Common myeloid progenitor, CD34-positive (primary cell): ENCODE measurements at regions not wholly inside any gene's neighbourhood (a gene's known extent, or its start where the extent isn't known, plus 50 kb on each side); places are given as distances from the start of the nearest gene placed in this dataset.

Experiments used
- CTCF ChIA-PET: fragments of 350-600 bp; sonication (Branson Sonifier 250); formaldehyde crosslinking; loops from one replicate; lab custom pipeline; 2021; ENCODE audit warnings: antibody characterized with exemption; lab: Charles Lee
- POLR2A ChIA-PET: fragments of 350-600 bp; sonication (Branson Sonifier 250); formaldehyde crosslinking; loops from one replicate; lab custom pipeline; 2021; ENCODE audit warnings: antibody characterized with exemption; lab: Charles Lee
- DNase-seq, 3 donors: peaks; one replicate each; pipeline versions ENCODE4 v3.0.0 to v3.0.0-alpha.2; 2013
- H3K27ac ChIP-seq, 2 experiments: 1 replicate in 1 of 2; 2 replicates in 1 of 2; pipeline ENCODE4 v1.7.0; 2013; ENCODE audit warnings: inconsistent platforms in 2 of 2, low read length in 2 of 2, mild to moderate bottlenecking in 2 of 2, low read depth in 1 of 2, moderate library complexity in 1 of 2; ENCODE audit not compliant: severe bottlenecking in 2 of 2, insufficient read depth in 1 of 2, poor library complexity in 1 of 2
- H3K27me3 ChIP-seq, 5 experiments: replicated peaks in 2 of 5; 1 replicate in 3 of 5; 2 replicates in 2 of 5; pipeline versions ENCODE4 v1.6.1 to v1.7.0; 2013; ENCODE audit warnings: low read length in 4 of 5, mild to moderate bottlenecking in 2 of 5, moderate library complexity in 2 of 5, inconsistent platforms in 1 of 5; ENCODE audit not compliant: insufficient read depth in 5 of 5, control insufficient read depth in 4 of 5
- H3K36me3 ChIP-seq, 4 experiments: 1 replicate in 2 of 4; 2 replicates in 2 of 4; pipeline versions ENCODE4 v1.6.1 to v1.7.0; 2013; ENCODE audit warnings: low read length in 3 of 4, control low read depth in 1 of 4, mild to moderate bottlenecking in 1 of 4; ENCODE audit not compliant: control insufficient read depth in 4 of 4, insufficient read depth in 4 of 4
- H3K4me1 ChIP-seq, 4 experiments: 1 replicate in 3 of 4; 2 replicates in 1 of 4; pipeline versions ENCODE4 v1.6.1 to v1.7.1; 2013; ENCODE audit warnings: low read length in 3 of 4, mild to moderate bottlenecking in 3 of 4, control low read depth in 1 of 4, inconsistent platforms in 1 of 4, moderate library complexity in 1 of 4; ENCODE audit not compliant: control insufficient read depth in 4 of 4, insufficient read depth in 4 of 4; ENCODE audit errors: control extremely low read depth in 1 of 4
- H3K4me3 ChIP-seq, 7 experiments: 1 replicate in 4 of 7; 2 replicates in 3 of 7; pipeline versions ENCODE4 v1.5.1 to v1.7.0; 2013; ENCODE audit warnings: mild to moderate bottlenecking in 7 of 7, low read length in 6 of 7, moderate library complexity in 6 of 7, inconsistent platforms in 2 of 7, low read depth in 2 of 7, control low read depth in 1 of 7; ENCODE audit not compliant: insufficient read depth in 4 of 7, control insufficient read depth in 1 of 7; ENCODE audit errors: extremely low read depth in 1 of 7
- H3K9me3 ChIP-seq, 5 experiments: 1 replicate in 4 of 5; 2 replicates in 1 of 5; pipeline versions ENCODE4 v1.6.1 to v1.7.1; 2013; ENCODE audit warnings: low read length in 4 of 5, mild to moderate bottlenecking in 2 of 5, inconsistent platforms in 1 of 5, low read depth in 1 of 5, moderate library complexity in 1 of 5; ENCODE audit not compliant: control insufficient read depth in 4 of 5, insufficient read depth in 2 of 5; ENCODE audit errors: control extremely low read depth in 1 of 5
- WGBS: methylation state at CpG from one replicate; pipeline ENCODE4 v1.1.5; 2013; ENCODE audit not compliant: insufficient coverage; 5-methylcytosine and 5-hydroxymethylcytosine counted together

- CTCF ChIA-PET = no interaction called here
- whole genome bisulfite sequencing = 83% methylated on average over 9 of the region's 18 CpGs
Observed at GRCh38 chr10:2145926-2146478, 408.7 kb upstream of the ADARB2 start.

GRCh38 chr10:2145491-2145890 lies 408.2 kb upstream of the ADARB2 start:
- WGBS = no CpG with 5 or more reads among the region's 7 CpGs
- Histone ChIP-seq H3K4me1 (no peaks in the 10 kb centered on the region), H3K27me3 (peaks cover 0 to 5% (median 2%) of the 10 kb centered on the region in 5 experiments), H3K27ac (no peak overlapping the region), H3K36me3 (no peaks in the 10 kb centered on the region), H3K9me3 (no peaks in the 10 kb centered on the region), H3K4me3 (no peak overlapping the region)
- DNase-seq = no peak
- CTCF ChIA-PET = no interaction called here
- POLR2A ChIA-PET = no interaction called here

More at GRCh38 chr10:2145926-2146478, 408.7 kb upstream of the ADARB2 start:
- Histone ChIP-seq H3K4me1 (no peaks in the 10 kb centered on the region), H3K27me3 (peaks cover 0 to 5% (median 2%) of the 10 kb centered on the region in 5 experiments), H3K4me3 (no peak overlapping the region), H3K27ac (no peak overlapping the region), H3K9me3 (no peaks in the 10 kb centered on the region), H3K36me3 (no peaks in the 10 kb centered on the region)
- peak in 1 of 3 donors; percentile 2 for DNase-seq
- POLR2A ChIA-PET = no interaction called here

- WGBS = 81% methylated on average over 4 of the region's 4 CpGs
- Histone ChIP-seq H3K4me3 (no peak overlapping the region), H3K36me3 (no peaks in the 10 kb centered on the region), H3K27me3 (peaks cover 0 to 2% (median 2%) of the 10 kb centered on the region in 5 experiments), H3K27ac (no peak overlapping the region), H3K4me1 (no peaks in the 10 kb centered on the region), H3K9me3 (no peaks in the 10 kb centered on the region)
- DNase-seq = no peak
- CTCF ChIA-PET = no interaction called here
- POLR2A ChIA-PET = no interaction called here
Observed at GRCh38 chr10:2144584-2144983, 407.3 kb upstream of the ADARB2 start.

- no peaks in the 10 kb centered on the region for H3K36me3 ChIP-seq
- no peaks in the 10 kb centered on the region for H3K9me3 ChIP-seq
- POLR2A ChIA-PET = no interaction called here
- H3K4me1 ChIP-seq = no peaks in the 10 kb centered on the region
- H3K4me3 ChIP-seq = no peak overlapping the region
- H3K27ac ChIP-seq = no peak overlapping the region
- no peak for DNase-seq
- CTCF ChIA-PET = no interaction called here
- 92% methylated on average over 9 of the region's 16 CpGs for WGBS
- peaks cover 0 to 2% (median 2%) of the 10 kb centered on the region in 5 experiments for H3K27me3 ChIP-seq
Observed at GRCh38 chr10:2143213-2143835, 406.0 kb upstream of the ADARB2 start.

GRCh38 chr10:2139746-2140145 lies 402.4 kb upstream of the ADARB2 start:
- no peak overlapping the region for H3K4me3 ChIP-seq
- no peaks in the 10 kb centered on the region for H3K9me3 ChIP-seq
- H3K4me1 ChIP-seq = no peaks in the 10 kb centered on the region
- no peak for DNase-seq
- H3K27ac ChIP-seq = no peak overlapping the region
- no peaks in the 10 kb centered on the region for H3K36me3 ChIP-seq
- no CpG with 5 or more reads among the region's 1 CpG for WGBS
- POLR2A ChIA-PET = no interaction called here
- H3K27me3 ChIP-seq = peaks cover 0 to 2% (median 0%) of the 10 kb centered on the region in 5 experiments
- CTCF ChIA-PET = no interaction called here

- Histone ChIP-seq H3K4me3 (no peak overlapping the region), H3K9me3 (peaks cover 0 to 2% (median 0%) of the 10 kb centered on the region in 5 experiments), H3K27ac (no peak overlapping the region), H3K27me3 (peaks cover 0 to 2% (median 0%) of the 10 kb centered on the region in 5 experiments), H3K36me3 (no peaks in the 10 kb centered on the region), H3K4me1 (no peaks in the 10 kb centered on the region)
- DNase-seq = peak in 2 of 3 donors; percentile 7 to 40
- ChIA-PET POLR2A (no interaction called here), CTCF (interaction anchor here (1.1 kb wide), 1 partner anchor 15 kb away, joined by 5 read pairs; no protein-coding TSS in a partner anchor)
- 95% methylated on average over 4 of the region's 4 CpGs for WGBS
Observed at GRCh38 chr10:2137549-2138174, 400.3 kb upstream of the ADARB2 start.

- Histone ChIP-seq H3K27ac (no peak overlapping the region), H3K27me3 (peaks cover 0 to 5% (median 0%) of the 10 kb centered on the region in 5 experiments), H3K4me1 (no peaks in the 10 kb centered on the region), H3K36me3 (no peaks in the 10 kb centered on the region), H3K9me3 (peaks cover 0 to 2% (median 0%) of the 10 kb centered on the region in 5 experiments), H3K4me3 (no peak overlapping the region)
- no peak for DNase-seq
- 83% methylated on average over 5 of the region's 10 CpGs for WGBS
- POLR2A ChIA-PET = no interaction called here
- CTCF ChIA-PET = no interaction called here
Observed at GRCh38 chr10:2130705-2131305, 393.5 kb upstream of the ADARB2 start.
